GM18508 (cell line): ENCODE measurements at regions not wholly inside any gene's neighbourhood (a gene's known extent, or its start where the extent isn't known, plus 50 kb on each side); places are given as distances from the start of the nearest gene placed in this dataset.

ENCODE experiments used
- ATAC-seq: cut with Tn5 transposase; IDR thresholded peaks from one replicate; pipeline ENCODE4 v1.9.1; 2021; ENCODE audit warnings: moderate number of reproducible peaks; ENCODE audit not compliant: insufficient read depth, unreplicated experiment

DNA sequence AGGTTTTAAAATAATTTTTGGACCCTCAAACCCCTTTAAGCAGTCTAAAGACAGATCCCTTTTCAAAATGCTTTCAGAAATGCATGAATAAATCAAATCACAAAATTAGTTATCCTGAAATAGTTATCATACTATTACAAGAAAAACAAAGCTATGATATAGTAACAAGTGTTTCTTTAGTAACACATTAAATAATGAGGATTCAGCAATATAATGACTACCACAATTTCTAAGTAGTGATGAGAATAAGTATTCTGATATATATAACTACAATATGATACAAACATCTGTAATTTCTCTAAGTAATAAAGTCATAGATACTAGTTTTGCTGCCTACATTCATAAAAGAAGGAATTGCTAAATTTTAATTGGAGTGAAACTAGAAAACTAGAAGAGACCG lies 53.0 kb upstream of the TMEM168 start:
- no peak for ATAC-seq
